Astrocyte (in vitro differentiated cells and primary cell): ENCODE measurements at regions not wholly inside any gene's neighbourhood (a gene's known extent, or its start where the extent isn't known, plus 50 kb on each side); places are given as distances from the start of the nearest gene placed in this dataset.
"Not testable (repeated sequence)": the region's sequence is repeated elsewhere in the genome, so short reads cannot be mapped to it uniquely, and the experiment has no call there.

Experiments used
- CTCF ChIP-seq: IDR thresholded peaks from 2 replicates; pipeline ENCODE4 v1.5.1; 2011; ENCODE audit warnings: low read depth, mild to moderate bottlenecking, inconsistent platforms, low read length, moderate library complexity; ENCODE audit not compliant: insufficient read depth
- EZH2 ChIP-seq: IDR thresholded peaks from 2 replicates; pipeline ENCODE4 v1.6.1; 2012; ENCODE audit warnings: mild to moderate bottlenecking, low read length, inconsistent platforms; ENCODE audit not compliant: insufficient read depth

DNA sequence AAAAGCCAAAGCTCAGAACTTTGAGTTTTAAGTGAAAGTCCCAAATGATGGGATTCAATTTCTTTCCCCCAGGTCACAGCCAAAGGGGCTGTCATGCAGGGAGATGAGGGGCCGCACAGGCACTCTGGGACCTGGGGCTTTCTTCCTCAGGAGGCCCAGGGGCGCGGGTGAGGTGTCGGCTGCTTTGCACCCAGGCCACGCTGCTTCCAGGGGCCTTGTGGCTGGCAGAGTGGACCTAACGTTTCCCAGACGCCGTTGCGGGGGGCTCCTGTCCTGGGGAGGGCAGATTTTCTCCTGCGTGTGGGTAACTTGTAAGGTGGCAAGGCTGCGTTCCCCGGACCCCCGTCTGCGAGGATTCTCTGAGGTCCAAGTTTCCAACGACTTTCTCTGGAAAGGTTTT lies 350.0 kb downstream of the CNTNAP3B start:
- TF ChIP-seq CTCF, EZH2: not testable (repeated sequence)
